Loucy (cell line): ENCODE measurements at regions not wholly inside any gene's neighbourhood (a gene's known extent, or its start where the extent isn't known, plus 50 kb on each side); places are given as distances from the start of the nearest gene placed in this dataset.

Experiments used
- CTCF ChIP-seq: fragments of 200-600 bp; sonication (generic); conservative IDR thresholded peaks from 2 replicates; pipeline ENCODE4 v1.5.1; 2014; ENCODE audit warnings: mild to moderate bottlenecking, antibody characterized with exemption, low read length
- EZH2phosphoT487 ChIP-seq: fragments of 200-600 bp; IDR thresholded peaks from 2 replicates; pipeline ENCODE4 v1.6.1; 2018; ENCODE audit warnings: antibody characterized with exemption, mild to moderate bottlenecking, moderate library complexity, borderline replicate concordance

- TF ChIP-seq CTCF = no peak
- no peak for TF ChIP-seq EZH2phosphoT487
Observed at GRCh38 chr6:90780778-90781177, 193.9 kb upstream of the MAP3K7 start.
